Neural crest cell (in vitro differentiated cells): ENCODE measurements at regions not wholly inside any gene's neighbourhood (a gene's known extent, or its start where the extent isn't known, plus 50 kb on each side); places are given as distances from the start of the nearest gene placed in this dataset.
"Not testable (repeated sequence)": the region's sequence is repeated elsewhere in the genome, so short reads cannot be mapped to it uniquely, and the experiment has no call there.

Experiments
- DNase-seq: peaks from one replicate; pipeline ENCODE4 v3.0.0; 2021; ENCODE audit warnings: low read depth, mixed read lengths, low spot score
- H3K27ac Mint-ChIP-seq: one replicate; pipeline ENCODE4 v1.8.0; 2021; ENCODE audit warnings: mild to moderate bottlenecking, mixed read lengths; ENCODE audit not compliant: unreplicated experiment
- H3K27me3 Mint-ChIP-seq: 2 replicates; pipeline ENCODE4 v1.8.0; 2021; ENCODE audit warnings: low read depth, mild to moderate bottlenecking, mixed read lengths
- H3K36me3 Mint-ChIP-seq: 2 replicates; pipeline ENCODE4 v1.8.0; 2021; ENCODE audit warnings: low read depth, mild to moderate bottlenecking, mixed read lengths
- H3K4me1 Mint-ChIP-seq: 2 replicates; pipeline ENCODE4 v1.8.0; 2021; ENCODE audit warnings: mixed read lengths
- H3K4me3 Mint-ChIP-seq: one replicate; pipeline ENCODE4 v1.8.0; 2021; ENCODE audit warnings: mild to moderate bottlenecking, mixed read lengths
- H3K9me3 Mint-ChIP-seq: 2 replicates; pipeline ENCODE4 v1.8.0; 2021; ENCODE audit warnings: mixed read lengths
- CTCF ChIP-seq: fragments of 200-600 bp; sonication (generic); conservative IDR thresholded peaks from 2 replicates; pipeline ENCODE4 v1.5.0; 2021; ENCODE audit warnings: antibody characterized with exemption, mild to moderate bottlenecking

GRCh38 chr3:165614337-165614736, 222.9 kb downstream of the BCHE start:
- H3K9me3 Mint-ChIP-seq, result no peaks in the 10 kb centered on the region
- no peak overlapping the region for H3K4me3 Mint-ChIP-seq
- H3K36me3 Mint-ChIP-seq, result no peaks in the 10 kb centered on the region
- H3K27me3 Mint-ChIP-seq, result no peaks in the 10 kb centered on the region
- TF ChIP-seq CTCF, result no peak
- DNase-seq, result no peak
- H3K4me1 Mint-ChIP-seq, result no peaks in the 10 kb centered on the region
- H3K27ac Mint-ChIP-seq, result no peak overlapping the region

GRCh38 chr3:165613014-165613413, 224.2 kb downstream of the BCHE start:
- no peak for DNase-seq
- Mint-ChIP-seq H3K27ac (no peak overlapping the region), H3K36me3 (no peaks in the 10 kb centered on the region), H3K9me3 (no peaks in the 10 kb centered on the region), H3K27me3 (no peaks in the 10 kb centered on the region), H3K4me3 (no peak overlapping the region), H3K4me1 (no peaks in the 10 kb centered on the region)
- TF ChIP-seq CTCF, result no peak

GRCh38 chr3:165607221-165607620, 230.0 kb downstream of the BCHE start:
- H3K4me3 Mint-ChIP-seq, result no peak overlapping the region
- H3K36me3 Mint-ChIP-seq, result no peaks in the 10 kb centered on the region
- DNase-seq, result no peak
- no peaks in the 10 kb centered on the region for H3K9me3 Mint-ChIP-seq
- H3K4me1 Mint-ChIP-seq, result no peaks in the 10 kb centered on the region
- TF ChIP-seq CTCF, result no peak
- H3K27me3 Mint-ChIP-seq, result no peaks in the 10 kb centered on the region
- no peak overlapping the region for H3K27ac Mint-ChIP-seq

- H3K4me1 Mint-ChIP-seq, result no peaks in the 10 kb centered on the region
- H3K27me3 Mint-ChIP-seq, result no peaks in the 10 kb centered on the region
- no peaks in the 10 kb centered on the region for H3K9me3 Mint-ChIP-seq
- TF ChIP-seq CTCF, result no peak
- no peak overlapping the region for H3K4me3 Mint-ChIP-seq
- H3K27ac Mint-ChIP-seq, result no peak overlapping the region
- no peaks in the 10 kb centered on the region for H3K36me3 Mint-ChIP-seq
- no peak for DNase-seq
Observed at GRCh38 chr3:165603196-165603595, 234.0 kb downstream of the BCHE start.

- H3K4me3 Mint-ChIP-seq, H3K27ac Mint-ChIP-seq, H3K27me3 Mint-ChIP-seq, H3K4me1 Mint-ChIP-seq, H3K9me3 Mint-ChIP-seq, DNase-seq, H3K36me3 Mint-ChIP-seq: not testable (repeated sequence)
Observed at GRCh38 chr3:165572566-165572965, 264.7 kb downstream of the BCHE start.

- no peak overlapping the region for H3K27ac Mint-ChIP-seq
- no peak for TF ChIP-seq CTCF
Observed at GRCh38 chr3:165568907-165569462, 268.2 kb downstream of the BCHE start.

More at GRCh38 chr3:165568907-165569462, 268.2 kb downstream of the BCHE start:
- Mint-ChIP-seq H3K4me1 (peaks cover 8% of the 10 kb centered on the region), H3K9me3 (peaks cover 7% of the 10 kb centered on the region), H3K27me3 (no peaks in the 10 kb centered on the region), H3K4me3 (no peak overlapping the region), H3K36me3 (no peaks in the 10 kb centered on the region)
- DNase-seq, result no peak
